Activated CD4-positive, alpha-beta T cell treated with anti-CD3 and anti-CD28 coated beads for 48 hours (primary cell): ENCODE measurements at regions not wholly inside any gene's neighbourhood (a gene's known extent, or its start where the extent isn't known, plus 50 kb on each side); places are given as distances from the start of the nearest gene placed in this dataset.
"Not testable (repeated sequence)": the region's sequence is repeated elsewhere in the genome, so short reads cannot be mapped to it uniquely, and the experiment has no call there.

ENCODE experiments used
- DNase-seq: peaks from one replicate; pipeline ENCODE4 v3.0.0-alpha.2; 2020

DNA sequence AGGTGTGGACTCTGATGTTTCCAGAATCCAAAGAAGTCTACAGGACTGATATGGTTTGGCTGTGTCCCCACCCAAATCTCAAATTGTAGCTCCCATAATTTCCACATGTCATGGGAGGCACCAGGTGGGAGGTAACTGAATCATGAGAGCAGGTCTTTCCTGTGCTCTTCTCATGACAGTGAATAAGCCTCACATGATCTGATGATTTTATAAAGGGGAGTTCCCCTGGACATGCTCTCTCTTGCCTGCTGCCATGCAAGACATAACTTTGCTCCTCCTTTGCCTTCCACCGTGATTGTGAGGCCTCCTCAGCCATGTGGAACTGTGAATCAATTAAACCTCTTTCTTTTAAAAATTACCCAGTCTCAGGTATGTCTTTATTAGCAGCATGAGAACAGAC is 1205.3 kb downstream of the SLC16A7 start:
- not testable (repeated sequence) for DNase-seq

DNA sequence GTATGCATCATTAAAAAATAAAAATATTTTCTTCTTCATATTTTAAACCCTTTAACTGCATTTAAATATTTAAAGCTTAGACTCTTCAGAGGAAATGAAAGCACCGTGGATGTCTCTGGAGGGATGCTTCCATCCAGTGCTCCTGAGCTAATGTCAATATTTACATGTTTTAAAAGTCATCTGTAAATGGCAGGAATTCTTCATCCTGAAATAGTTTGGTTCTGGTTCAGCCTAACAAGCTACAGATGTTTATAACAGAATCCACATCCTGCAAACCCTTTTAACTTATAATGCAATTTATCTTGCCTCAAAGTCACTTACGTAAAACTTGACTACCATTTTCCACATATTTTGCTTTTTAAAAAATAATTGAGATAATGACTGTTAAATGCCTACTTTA is 1207.3 kb downstream of the SLC16A7 start:
- DNase-seq: no peak

DNA sequence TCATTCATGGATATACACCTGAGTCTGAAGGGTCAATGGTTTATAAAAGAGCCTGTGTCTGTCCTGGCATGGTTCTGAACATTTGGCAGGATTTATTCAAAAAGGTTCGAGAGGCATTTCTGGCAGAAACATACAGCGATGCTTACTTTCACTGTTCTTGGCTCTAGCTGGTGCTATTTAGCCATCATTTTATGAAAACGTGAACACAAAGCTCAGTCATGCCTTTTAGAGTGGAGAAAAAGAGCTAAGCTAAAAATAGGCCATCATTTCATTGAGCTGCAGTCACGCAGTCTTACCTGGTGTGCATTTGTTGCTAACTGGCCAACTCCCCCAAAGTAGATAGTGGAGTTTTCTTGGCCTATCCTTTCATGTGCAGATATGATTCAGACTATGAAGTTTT is 1209.5 kb downstream of the SLC16A7 start:
- DNase-seq: no peak

DNA sequence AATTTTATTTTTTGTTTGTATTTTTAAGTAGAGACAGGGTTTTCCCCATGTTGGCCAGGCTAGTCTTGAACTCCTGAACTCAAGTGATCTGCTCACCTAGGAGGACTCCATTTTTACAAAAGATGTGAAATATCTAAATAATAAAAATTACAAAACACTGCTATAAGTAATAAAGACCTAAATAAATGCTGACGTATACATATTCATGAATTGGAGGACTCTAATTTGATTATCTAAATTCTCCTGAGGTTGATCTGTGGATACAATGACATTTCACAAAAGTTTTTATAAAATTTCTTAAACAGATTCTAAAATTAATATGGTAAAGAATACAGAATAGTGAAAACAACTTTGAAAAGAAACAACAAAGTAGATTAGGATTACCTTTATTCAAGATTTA is 1224.0 kb downstream of the SLC16A7 start:
- no peak for DNase-seq

DNA sequence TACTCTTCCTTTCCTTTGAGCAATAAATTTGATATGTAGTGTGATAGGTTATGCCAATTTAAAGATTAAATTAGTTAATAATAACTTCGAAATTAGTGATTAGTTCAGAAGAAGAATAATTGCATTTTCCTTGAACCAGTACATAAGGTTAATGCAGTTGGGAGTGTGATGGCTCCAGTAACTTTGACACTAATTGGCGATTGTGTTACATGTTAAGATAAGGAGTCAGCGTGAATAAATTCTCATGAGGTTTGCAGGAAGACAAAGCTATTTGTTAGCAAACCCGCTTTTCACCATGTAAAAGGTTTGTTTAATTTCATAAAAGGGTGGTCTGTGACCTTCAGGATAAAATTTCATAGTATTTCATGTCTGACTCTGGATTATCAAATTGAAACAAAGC is 1226.8 kb downstream of the SLC16A7 start:
- DNase-seq: no peak

DNA sequence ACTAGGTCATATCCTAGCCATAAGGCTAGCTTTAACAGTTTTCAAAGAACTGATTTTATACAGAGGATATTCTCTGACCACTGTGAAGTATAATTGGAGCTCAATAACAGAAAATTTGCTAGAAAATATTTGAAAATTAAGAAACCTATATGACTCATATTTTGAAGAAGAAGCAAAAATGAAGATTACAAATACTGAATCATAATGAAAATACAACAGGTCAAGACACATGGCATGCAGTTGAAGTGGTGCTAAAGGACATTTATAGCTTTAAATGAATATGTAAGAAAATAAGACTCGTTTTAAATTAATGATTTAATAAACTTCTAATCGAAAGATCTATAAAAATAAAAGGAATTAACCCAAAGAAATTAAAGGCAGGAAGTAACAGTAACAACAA is 1234.6 kb downstream of the SLC16A7 start:
- DNase-seq: no peak

DNA sequence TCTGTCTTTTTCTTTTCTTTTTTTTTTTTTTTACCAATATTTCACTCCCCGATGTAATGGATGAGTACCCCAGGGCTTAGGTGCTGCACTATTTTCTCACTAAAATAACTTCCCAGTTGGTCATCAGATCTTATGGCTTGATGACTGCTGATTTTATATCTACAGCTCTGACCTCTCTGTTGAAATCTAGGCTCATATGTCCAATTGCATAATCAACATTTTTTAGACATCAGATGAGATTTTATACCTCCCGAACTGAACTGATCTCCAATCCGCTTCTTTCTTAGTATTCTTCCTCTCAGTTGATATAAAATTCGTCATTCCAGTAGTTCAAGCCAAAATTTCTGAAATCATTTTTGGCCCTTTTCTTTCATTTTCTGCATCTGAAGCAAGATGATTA is 1236.5 kb downstream of the SLC16A7 start:
- no peak for DNase-seq

DNA sequence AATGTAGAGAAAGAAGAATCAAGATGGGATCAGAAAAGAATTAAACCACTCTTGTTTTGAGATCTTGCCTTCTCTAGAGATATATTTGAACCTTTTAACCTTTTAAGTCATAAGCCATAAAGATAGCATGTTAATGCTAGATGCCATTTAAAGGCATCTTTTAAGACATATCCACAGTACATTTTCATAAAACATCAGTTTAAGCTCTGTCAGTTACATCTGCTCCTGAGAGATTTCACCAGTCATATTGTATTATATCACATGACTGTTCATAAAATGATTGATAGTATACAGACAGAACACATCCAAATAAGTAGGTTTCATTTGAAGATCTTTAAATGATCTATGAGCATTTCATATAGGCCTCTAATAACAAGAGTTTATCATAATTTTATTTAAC is 1238.5 kb downstream of the SLC16A7 start:
- DNase-seq: no peak

DNA sequence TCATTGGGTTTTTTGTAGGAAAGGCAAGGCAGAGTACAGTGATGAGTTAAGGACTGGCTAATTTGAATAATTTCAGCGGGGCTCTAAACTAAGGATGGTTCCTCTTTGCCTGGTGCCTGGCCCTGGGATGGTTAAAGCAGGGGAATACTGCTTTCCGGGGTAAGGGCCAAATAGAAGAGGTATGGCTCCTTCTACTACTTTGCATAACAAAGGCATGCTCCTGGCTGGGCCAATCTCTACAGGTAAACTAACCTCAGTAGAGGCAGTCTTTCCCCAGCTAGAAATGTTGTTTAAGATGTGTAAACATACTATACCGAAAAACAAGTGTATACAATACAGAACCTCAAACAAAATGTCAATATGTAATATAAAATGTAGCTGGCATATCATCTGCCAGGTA is 1239.0 kb downstream of the SLC16A7 start:
- DNase-seq: no peak

DNA sequence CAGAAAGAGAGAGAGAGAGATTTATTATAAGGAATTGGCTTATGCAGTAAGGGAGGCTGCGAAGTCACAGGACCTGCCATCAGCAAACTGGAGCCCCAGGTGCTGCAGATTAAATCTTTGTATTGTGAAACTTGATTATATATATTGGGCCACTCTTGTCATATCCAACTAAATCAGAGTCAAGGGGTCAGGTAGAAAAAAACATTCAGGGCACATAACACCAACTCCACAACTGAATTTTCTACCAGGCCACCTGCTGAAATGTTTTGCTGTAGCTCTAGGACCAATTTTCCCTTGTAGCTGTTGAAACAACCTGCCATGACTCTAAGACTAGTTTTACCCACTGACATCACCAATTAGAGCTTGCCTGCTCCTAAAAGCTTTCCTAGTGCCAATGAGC is 1240.8 kb downstream of the SLC16A7 start:
- no peak for DNase-seq

DNA sequence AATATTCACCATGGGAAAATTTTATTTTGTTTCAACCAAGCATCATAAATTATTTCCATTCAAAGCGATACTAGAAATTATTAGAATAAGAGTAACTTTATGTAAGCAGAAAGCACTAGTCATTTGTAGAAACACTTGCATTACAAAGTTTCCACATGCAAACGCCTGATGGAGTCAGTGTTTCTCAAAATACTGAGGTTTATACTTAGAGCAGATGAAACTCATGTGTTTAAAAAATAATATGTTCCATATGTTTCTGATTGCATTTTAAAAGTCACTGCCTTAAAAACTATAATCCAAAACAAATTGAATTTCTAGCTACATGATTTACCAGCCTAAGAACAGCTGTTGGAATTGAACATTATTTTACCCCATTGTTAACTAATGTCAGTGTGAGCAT is 1246.4 kb downstream of the SLC16A7 start:
- no peak for DNase-seq

DNA sequence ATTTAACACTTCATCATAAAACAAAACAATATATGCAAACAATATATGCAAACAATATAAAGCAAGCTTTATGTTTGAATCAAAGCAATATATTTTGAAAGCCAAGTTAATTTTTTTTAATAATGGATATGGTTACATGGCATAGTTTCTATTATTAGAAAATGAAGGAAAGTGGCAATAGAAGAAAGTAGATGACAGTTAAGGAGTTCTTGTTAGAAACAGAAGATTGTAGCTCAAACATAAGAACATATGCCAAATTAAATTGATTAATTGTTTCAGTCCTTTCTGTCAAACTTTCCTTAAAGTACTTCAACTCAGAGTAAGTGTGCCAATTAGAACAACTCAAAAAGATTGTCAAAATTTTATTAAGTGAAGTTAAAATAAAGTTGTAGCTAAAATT is 1248.3 kb downstream of the SLC16A7 start:
- DNase-seq: no peak

DNA sequence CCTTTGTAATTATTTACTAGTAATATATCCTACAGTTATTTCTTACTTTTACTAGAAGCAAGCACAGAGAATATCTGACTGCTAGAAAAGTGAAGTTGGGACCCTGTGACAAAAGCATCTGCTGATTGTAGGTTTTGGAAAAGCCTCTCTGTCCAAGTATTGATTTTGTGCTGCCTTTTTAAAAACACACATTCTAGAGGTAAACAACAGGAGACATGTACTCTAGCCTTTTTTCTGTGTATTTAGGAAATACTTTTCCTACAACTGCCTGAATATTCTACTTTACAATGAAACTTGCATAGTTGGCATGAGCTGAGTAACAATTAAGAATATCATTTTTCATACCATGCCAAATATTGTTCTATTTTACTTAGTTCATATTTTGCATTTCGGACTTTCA is 1249.0 kb downstream of the SLC16A7 start:
- no peak for DNase-seq

DNA sequence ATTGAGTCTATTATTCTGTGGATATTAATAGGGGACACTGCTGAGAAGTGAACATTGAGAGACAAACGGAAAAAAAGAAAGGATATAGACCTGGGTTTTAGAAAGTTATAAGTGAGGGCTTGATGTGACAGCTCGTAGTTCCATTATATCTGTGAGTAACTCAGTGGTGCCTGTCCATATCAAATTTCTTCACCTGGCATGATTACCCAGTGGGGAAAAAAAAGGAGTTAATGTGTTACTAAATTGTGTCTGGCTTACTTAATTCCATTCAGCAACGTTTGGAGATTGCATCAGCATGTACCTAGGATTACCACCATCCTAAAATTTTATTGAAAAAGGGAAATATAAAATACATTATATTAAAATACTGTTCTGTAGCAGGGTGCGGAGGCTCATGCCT is 1249.9 kb downstream of the SLC16A7 start:
- DNase-seq: no peak

DNA sequence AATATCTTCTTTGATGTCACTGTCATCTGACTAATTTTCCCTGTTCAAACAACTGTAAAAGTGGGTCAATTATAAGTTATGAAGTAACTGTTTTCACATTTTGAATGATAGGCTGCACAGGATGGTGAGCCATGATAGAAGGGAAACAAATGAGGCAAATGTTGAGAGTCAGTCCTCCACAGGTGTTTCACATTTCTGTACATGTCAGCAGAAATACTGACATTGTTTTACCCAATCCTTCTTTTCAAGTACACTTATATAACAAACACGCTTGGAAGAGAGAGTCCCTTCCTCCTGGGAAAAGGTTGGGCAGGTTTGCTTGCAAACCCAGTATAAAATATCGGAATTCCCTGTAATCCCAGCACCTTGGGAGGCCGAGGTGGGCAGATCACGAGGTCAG is 1251.5 kb downstream of the SLC16A7 start:
- no peak for DNase-seq

DNA sequence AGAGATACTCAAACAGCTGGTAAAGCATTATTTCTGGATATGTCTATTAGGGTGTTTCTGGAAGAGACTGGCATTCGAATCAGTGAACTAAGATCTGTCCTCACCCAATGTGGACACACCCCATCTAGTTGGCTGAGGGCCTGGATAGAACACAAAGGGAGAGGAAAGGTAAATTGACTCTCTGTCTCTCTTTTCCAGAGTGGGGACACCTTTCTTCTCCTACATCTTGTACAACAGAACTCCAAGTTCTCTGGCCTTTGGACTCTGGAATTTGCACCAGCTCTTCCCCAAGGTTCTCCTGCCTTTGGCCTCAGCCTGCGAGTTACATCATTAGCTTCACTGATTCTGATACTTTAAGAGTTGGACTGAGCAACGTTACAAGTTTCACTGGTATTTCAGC is 1253.9 kb downstream of the SLC16A7 start:
- DNase-seq: no peak

DNA sequence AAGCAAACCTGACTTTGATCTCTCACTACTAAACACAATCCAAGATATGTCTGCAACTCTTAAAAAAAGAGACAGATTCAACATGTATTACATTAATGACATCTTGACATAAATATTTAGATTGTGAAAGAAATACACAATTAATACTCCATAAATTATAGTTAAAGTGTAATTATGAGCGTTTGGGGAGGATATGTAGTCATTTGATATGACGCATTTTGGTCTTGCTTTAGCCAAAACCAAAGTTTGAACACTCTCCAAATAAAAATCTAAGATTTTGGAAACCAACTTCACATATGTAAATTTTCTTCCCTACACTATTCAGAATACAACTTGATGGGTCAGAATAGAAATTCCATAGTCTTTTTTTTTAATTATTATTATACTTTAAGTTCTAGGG is 1257.6 kb downstream of the SLC16A7 start:
- no peak for DNase-seq

DNA sequence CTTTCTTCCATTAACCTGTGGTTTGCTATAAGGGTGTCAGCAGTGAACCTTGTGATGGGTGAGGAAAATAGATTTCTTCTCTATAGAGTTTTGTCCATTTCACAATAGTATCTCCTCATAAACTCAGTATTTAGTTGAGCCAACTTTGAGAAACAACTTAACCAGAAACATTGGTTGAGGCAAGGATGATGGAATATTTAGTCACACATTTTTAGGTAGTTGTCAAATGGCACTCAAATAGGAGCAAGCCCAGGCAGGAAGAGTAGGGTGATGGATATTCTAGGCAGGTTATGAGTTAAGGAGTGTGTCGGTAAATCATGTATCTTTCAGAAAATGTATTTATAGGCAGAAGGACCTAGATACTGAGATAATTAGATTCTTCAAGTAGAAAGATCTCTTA is 1267.6 kb downstream of the SLC16A7 start:
- DNase-seq: no peak

DNA sequence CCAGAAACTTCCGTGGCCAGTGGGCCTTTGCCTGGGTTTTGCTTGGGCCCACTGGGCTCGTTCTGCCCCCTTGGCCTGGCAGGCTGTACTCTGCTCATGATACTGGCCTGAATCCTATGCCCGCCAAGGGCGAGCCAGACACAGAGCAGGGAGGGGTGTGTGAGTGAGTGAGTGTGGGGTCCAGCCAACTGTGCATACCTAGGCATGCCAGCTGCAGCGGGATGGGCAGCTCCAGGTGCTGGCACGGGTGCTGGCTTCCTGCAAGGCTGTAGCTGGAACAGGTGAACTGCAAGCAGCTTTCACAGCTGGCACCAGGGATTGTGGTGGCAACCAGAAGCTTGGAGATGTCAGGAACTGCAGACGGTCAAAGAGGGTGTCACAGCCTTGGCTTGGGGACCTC is 1276.4 kb downstream of the SLC16A7 start:
- no peak for DNase-seq

DNA sequence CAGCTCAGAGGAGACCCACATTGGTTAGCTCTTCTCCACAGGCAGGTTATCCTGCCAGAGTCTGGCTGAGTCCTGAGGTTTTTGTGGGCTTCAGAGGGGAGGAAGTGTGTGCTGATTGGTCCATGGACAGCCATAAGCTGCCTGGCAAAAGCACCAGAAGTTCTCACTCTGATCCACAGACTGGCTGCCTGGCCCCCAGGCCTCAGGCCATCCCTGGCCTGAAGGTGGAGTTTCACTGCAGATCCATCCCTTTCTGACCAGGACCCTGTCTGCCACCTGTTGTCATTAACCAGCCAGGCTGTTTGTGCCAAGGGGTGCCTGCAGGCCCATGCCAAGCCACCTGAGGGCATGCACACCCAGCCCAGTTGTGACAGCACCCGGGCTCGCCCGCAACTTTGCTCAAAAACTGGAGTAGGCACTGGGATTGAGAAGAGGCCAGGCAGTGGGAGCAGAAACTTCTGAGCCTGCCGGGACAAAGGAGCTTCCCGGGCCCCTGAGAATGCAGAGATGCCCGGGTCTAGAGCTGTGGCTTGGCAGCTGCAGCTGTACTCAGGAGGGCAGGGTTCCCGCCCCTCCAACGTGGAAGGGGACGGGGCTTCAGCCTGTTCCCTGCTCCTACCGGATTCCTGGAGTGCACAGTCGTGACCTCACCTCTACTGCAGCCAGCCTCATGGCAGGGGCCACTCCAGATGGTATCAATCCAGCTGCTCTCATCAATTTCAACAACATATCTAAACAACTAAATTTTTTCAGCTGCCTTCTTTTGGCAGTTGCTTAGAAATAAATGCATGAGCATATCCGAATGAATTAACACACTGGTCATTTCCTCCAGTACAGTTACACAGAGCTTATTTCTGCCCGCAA is 1277.3 kb downstream of the SLC16A7 start:
- no peak for DNase-seq

DNA sequence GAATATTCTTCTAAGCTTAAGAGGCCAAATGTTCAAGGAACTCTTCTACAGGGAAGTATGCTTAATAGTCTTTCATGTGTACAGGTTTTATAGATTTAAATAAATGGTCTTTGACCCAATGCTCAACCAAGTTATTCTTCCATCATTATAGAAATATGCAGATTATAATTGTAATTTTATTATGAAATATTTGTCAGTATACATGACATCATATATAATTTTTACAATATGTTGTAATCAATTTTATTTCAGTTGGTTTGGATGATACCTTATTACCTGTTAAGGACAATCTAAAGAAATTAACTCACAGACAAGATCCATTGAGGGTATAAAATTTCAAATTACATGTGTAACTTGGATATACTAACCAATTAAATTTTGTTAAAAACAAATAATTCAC is 1278.3 kb downstream of the SLC16A7 start:
- DNase-seq: no peak

DNA sequence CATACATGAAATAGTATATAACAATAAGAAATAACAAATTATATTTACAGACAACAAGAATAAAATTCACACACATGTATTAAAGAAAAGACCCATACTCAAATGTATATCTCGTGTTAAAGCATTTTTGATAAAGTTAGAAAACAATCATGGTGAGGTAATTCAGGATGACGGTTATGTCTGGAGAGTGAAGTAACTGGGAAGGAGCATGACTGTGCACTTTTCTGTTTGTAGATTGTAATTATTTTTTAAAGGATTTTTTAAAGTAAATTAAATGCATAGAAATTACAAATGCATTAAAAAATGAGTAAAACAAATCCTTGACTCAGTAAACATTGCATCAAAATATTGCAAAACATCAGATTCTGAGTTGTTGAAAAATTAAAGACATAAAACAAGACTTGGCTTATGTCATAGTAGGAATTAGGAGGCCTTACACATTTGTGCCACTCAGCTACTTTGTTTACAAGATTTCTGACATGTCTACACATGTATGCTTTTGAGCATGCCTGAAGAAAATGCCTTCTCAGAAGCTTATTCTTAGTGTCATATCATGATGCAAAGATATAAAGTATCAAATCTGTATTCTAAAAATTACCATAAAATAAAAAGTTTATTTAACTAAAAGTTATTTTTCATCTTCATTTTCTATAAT is 1325.1 kb downstream of the SLC16A7 start:
- no peak for DNase-seq

DNA sequence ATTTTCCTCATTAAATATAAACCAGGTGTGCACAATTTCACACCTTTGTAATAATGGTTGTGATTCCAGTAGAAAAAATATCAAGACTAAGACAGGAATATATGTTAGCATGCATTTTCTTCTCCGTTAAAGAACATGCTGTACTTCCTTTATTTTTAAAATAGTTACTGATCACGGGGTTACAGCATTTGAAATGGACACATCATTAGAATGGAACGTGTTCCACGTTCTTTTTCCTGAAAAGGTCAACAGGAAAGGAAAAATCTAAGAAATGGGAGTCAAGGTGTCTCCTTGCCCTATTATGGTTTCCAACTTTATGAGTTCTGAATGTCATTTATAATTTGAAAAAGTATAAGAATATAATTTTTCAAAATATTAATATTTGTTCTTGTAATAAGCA is 1325.7 kb downstream of the SLC16A7 start:
- no peak for DNase-seq

DNA sequence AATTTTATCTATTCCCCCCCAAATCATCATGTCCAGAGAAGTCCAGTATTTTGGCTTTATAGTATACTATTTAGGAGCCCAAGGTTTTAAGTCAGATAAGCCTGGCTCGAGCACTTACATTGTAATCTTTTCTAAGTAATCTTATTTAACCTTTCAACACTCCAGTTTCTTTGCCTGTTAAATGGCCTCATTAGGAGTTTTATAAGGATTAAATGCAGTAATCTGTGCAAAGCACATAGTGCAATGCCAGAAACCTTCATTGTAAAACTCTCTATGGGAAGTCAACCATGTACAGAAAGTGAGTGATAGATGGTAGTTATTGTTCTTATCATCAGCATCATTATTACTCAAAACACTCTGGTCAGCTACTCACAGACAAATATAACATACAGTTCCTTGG is 1330.4 kb downstream of the SLC16A7 start:
- no peak for DNase-seq

DNA sequence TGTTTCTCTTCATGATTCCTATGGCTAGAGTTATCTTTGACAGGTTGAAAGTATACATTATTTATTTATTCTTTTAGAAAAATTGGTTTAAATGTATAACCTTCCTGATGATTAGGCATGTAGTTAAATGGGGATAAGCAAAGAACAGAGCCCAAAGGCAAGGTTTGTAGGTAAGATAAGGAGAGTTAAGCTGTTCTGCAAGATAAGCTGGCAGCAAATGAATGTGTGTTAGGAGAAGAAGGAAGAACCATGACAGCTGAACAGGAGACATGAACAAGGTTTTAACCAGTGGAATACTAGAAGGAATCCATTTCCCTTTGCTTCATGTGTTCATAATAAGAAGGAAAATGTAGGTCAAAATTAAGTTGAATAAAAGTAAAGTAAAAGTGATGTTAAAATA is 1330.1 kb upstream of the USP15 start:
- no peak for DNase-seq
